Stomach (tissue), 4 donors: ENCODE measurements at regions not wholly inside any gene's neighbourhood (a gene's known extent, or its start where the extent isn't known, plus 50 kb on each side); places are given as distances from the start of the nearest gene placed in this dataset.

Experiments used
- CTCF ChIP-seq, 7 experiments: fragments of 450-650 bp in 4 of 7; fragments of 200-600 bp in 3 of 7; sonication (generic) in 3 of 7; IDR thresholded peaks; one replicate each; pipeline ENCODE4 v1.5.1; 2016 to 2019; ENCODE audit warnings: antibody characterized with exemption in 7 of 7, control low read depth in 2 of 7, mild to moderate bottlenecking in 1 of 7
- POLR2A ChIP-seq, 4 donors: fragments of 450-650 bp; IDR thresholded peaks; one replicate each; pipeline ENCODE4 v1.6.1; 2016; ENCODE audit warnings: antibody characterized with exemption in 4 of 4, control low read depth in 2 of 4, mild to moderate bottlenecking in 1 of 4, moderate library complexity in 1 of 4

- no peak for TF ChIP-seq POLR2A (IDR thresholded peaks at IDR 0.05)
- no peak for TF ChIP-seq CTCF (IDR thresholded peaks at IDR 0.05)
Measured at GRCh38 chr5:2187156-2187555, 304.4 kb upstream of the IRX4 start.
